HG02852 (cell line): ENCODE measurements at regions not wholly inside any gene's neighbourhood (a gene's known extent, or its start where the extent isn't known, plus 50 kb on each side); places are given as distances from the start of the nearest gene placed in this dataset.

Experiments
- ATAC-seq: cut with Tn5 transposase; IDR thresholded peaks from one replicate; pipeline ENCODE4 v1.9.1; 2021; ENCODE audit warnings: mild to moderate bottlenecking, moderate library complexity; ENCODE audit not compliant: unreplicated experiment

DNA sequence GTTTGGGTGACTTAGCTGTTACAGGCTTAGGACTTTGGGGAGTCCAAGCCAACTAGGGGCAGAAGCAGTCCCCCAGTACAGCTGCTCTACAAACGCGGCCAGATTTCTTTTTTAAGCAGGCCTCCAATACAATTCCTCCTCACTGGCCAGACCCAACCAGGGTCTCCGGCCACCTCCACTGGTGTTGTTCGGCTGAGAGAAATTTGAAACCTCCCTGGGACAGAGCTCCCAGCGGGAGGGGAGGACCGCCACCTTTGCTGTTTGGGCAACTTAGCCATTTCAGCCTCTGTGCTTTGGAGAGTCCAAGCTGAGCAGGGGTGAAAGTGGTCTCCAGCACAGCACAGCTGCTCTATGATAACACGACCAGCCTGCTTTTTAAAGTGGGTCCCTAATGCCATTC lies 59.4 kb upstream of the KHDRBS2 start:
- no peak for ATAC-seq

DNA sequence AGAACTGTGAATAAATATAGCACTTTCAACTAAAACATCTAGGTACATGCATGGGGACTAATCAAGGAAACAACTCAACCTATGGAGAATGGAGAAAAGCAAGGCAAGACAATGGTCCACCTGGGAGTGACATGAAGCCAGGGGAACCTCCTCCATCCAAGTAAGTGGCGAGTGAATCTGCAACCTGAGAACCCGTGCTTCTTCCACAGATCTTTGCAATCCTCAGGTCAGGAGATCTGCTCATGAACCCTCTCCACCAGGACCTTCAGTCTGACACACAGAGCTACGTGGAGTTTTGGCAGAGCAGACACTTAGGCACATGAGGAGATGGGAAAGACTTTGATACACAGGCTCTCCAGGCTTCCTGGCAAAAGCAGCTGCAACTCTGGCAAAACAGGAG lies 58.8 kb upstream of the KHDRBS2 start:
- no peak for ATAC-seq

GRCh38 chr6:62338477-62338876 lies 52.5 kb upstream of the KHDRBS2 start:
- ATAC-seq, result no peak
